ENCODE measurements at regions not wholly inside any gene's neighbourhood (a gene's known extent, or its start where the extent isn't known, plus 50 kb on each side); places are given as distances from the start of the nearest gene placed in this dataset.
"Not testable (repeated sequence)": the region's sequence is repeated elsewhere in the genome, so short reads cannot be mapped to it uniquely, and the experiment has no call there.

- no peak for DNase-seq
Measured at GRCh38 chr13:71213252-71213821, 653.7 kb downstream of the DACH1 start.

DNA sequence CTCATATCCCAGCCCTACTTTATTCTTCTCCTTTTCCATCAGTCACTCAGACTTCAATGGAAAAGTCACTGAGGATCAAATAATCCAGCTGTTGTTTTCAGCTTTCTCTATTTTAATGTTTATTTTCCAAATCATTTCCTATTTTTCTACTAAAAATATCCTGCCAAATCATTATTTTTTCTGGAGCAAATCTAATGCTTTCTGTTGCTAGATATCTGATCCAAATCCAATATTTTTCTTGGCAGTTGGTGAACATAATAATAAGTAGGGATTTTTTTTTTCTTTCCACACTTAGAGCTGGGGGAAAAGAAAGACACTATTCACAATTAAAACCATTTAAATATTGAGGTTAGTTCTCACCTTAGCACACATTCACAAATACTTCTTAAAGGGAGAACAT, 656.1 kb downstream of the DACH1 start:
- no peak for DNase-seq

GRCh38 chr13:71209217-71209616, 657.8 kb downstream of the DACH1 start:
- DNase-seq, result no peak

GRCh38 chr13:71184583-71184982, 682.4 kb downstream of the DACH1 start:
- DNase-seq, result not testable (repeated sequence)

- DNase-seq, result not testable (repeated sequence)
Measured at GRCh38 chr13:71183352-71183751, 683.7 kb downstream of the DACH1 start.

GRCh38 chr13:71171740-71172139, 695.3 kb downstream of the DACH1 start:
- no peak for DNase-seq

DNA sequence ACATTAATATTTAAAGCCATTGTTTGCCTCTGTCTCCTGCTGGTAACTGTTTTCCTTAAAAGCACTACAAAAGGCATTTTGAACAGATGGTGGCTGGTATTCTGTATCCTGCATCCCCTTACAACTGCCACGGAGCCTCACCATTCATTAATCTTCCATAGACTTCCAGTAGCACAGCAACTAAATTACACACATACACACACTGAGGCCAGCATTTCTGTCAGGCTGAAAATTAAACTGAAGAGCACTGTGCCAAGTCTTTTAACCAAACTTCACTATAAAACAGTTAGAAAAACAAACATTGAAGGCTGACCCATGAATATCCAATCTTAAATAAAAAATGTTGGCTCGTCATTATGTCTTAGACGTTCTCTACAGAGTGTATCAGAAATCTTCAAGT, 697.8 kb downstream of the DACH1 start:
- DNase-seq, result no peak

DNA sequence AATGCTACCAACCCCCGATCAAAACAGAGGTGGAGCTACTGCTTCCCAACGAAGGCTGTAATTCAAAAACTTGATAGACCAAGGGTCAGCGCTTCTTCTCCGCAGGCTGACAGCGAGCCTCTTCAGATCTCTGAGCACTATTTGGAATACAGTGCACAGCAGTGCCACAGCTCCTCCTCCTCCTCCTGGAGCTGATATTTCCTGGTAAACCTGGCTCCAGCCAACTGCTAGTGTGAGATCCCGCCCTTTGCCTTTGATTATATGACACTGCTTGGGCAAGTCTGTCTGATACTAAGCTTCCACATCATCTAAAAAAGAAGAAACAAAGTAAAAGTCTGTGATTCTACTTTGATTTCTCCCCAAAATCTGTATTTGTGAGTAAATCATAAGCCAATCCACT, 710.5 kb downstream of the DACH1 start:
- no peak for DNase-seq

- DNase-seq, result no peak
Measured at GRCh38 chr13:71149498-71150363, 717.3 kb downstream of the DACH1 start.

- no peak for DNase-seq
Measured at GRCh38 chr13:71149046-71149445, 718.0 kb downstream of the DACH1 start.

- DNase-seq, result no peak
Measured at GRCh38 chr13:71148396-71148795, 718.6 kb downstream of the DACH1 start.

DNA sequence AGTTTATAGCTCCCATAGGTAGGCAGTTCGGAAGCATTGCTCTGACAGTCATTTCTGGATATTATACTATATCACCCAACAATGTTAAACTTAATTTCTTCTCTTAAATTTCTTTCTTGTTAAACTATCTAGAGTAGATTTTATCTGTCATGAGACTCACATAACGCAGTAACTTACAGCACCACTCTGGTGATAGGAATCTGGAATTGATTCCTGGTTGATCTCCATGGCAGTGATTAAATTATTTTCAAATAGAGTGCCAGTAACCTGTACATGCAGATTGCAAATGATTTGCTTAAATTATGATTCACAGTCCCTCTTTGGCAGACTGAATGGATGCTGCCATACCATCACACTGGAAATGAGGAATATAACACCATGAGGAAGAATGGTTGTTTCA, 722.1 kb downstream of the DACH1 start:
- DNase-seq, result no peak

- no peak for DNase-seq
Measured at GRCh38 chr13:71137101-71137500, 729.9 kb downstream of the DACH1 start.

DNA sequence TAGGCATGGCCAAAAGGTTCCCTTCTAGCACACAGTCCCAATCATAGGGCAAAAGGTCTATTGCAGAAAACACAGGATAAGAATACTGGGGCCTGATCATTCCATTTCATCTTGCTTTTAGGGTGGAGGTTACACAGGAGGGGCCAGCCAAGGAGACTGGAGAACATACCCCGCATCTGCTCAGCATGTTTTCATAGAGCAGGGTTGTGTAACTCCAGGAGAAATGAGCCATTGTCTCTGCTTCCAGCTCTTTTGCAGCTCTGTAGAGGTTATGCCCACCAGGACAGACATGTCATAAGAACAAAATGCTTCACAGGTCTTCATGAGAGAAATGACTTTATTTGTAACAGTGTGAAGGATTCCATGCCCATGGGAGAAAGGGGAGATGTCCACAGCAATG, 742.8 kb downstream of the DACH1 start:
- DNase-seq, result no peak

DNA sequence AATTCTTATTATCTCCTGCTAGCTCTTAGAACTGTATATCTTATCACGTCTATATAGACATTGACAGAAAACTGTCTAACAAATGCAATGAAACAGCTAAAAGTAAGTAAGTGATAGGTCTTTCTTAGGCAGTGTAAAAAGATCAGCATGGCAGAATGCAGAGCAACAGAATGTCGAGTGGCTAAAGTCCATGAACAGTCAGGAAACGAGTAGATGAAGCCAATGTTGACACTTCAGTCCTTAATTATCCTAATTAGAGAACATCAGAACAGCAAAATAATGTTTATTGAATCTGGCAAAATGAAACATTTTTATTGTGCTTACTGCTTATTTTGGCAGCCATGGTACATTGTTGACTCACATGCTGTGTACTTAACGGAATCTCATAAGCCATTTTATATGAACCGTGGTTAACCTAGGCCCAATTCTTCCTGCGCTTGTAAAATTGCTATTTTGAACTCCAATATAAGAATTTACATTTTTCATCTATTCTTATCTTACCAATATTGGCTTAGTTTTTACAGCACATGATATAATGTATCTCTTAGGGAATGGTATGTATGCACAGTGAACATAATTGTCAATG, 748.1 kb downstream of the DACH1 start:
- no peak for DNase-seq

GRCh38 chr13:71117920-71118319, 749.1 kb downstream of the DACH1 start:
- no peak for DNase-seq

DNA sequence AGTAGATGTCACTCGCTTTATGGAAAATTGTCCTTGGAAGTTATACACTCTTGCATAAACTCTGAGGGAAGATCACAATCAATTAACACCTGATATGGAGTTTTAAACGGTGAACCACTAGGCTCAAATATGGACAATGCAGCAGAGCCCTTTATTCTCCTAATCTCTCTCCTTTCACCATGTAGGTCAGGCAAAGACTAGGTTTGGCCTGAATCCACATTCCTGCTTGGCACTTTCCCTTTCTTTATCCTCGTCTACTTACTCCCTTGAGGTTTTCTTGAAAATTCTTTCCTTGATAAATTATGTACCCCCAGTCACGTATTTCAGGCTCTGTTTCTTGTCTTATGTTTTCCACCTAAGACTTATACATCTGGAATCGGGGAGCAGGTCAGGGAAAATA, 751.7 kb downstream of the DACH1 start:
- no peak for DNase-seq

GRCh38 chr13:71096421-71096820, 770.6 kb downstream of the DACH1 start:
- no peak for DNase-seq

DNA sequence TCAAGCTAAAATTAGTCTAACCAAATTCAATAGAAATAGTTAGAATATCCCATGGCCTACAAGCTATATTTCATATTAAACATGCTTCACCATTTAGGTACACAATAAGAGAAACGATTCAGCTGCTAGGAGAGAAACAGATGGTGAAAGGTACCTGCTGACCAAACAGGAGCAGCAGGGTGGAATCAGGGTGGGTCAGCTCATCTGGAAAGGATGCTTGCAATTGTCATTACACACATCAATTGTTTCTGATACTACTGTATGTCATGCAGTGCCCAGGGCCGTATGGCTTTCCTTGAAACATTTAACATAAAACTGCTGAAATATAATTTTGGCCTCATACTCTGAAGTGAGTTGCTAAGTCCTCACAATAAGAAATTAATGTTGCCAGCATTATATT, 776.0 kb downstream of the DACH1 start:
- no peak for DNase-seq

DNA sequence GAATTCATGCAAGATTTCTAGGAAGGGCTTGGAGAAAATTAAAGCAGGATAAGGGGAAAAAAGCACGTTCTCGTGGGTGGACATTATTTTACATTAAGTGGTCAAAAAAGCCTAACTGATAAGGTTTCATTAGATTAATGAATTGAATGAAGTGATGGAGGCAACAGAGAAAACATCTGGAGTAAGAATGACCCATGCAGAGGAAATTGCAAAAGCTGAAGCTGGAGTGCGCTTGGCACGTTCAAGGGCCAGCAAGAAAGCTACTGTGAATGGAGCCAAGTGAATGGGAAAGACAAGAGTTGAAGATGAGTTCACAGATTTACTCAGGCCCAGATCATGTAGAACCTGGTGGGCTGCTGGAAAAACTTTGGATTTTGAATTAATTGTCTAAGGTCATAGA, 777.9 kb downstream of the DACH1 start:
- no peak for DNase-seq

- DNase-seq, result no peak
Measured at GRCh38 chr13:71087432-71087831, 779.6 kb downstream of the DACH1 start.

DNA sequence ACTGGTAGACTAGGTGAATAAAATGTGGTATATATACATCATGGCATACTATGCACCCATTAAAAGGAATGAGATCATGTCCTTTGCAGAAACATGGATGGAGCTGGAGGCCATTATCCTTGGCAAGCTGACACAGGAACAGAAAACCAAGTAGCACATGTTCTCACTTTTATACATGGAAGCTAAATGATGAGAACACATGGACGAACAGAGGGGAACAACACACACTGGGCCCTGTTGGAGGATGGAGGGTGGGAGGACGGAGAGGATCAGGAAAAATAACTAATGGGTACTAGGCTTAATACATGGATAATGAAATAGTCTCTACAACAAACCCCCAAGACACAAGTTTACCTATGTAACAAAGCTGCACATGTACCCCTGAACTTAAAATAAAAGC, 780.0 kb downstream of the DACH1 start:
- DNase-seq, result no peak

DNA sequence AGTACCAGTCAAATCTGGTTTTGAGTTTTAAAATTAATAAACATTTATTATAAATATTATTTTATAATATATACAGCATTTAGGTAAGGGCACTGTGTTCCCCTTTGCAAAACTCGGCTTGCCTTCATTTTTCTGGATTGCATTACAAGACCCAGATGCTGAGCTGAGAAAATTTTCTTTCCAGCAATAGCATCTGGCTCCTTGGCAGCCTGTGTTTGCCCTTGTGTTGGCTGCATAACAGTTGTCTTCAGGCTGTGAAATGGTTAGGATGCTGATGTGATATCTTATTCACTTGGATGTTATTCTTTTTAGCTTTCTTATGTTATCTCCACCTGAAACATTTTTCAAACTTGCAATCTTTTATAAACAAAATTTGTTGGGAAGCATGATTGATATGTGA, 784.4 kb downstream of the DACH1 start:
- DNase-seq, result no peak

DNA sequence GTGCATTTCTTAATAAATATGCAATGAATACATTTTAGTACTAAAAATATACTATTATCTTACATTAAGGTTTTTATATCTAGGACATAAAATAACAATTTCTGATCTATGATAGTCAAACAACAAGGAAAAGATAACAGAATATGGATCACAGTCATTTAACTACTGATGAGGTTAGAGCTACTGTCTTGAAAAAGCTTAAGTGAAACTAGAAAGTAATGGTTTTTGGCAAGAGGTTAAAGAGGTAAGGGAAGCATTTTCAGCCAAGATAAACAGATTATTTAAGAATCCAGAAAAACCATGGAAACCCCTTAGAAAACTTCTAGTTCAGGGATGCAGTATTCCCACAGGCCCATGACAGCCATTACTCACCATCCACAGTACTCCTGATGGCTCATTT, 787.4 kb downstream of the DACH1 start:
- DNase-seq, result no peak
